ENCODE measurements at regions not wholly inside any gene's neighbourhood (a gene's known extent, or its start where the extent isn't known, plus 50 kb on each side); places are given as distances from the start of the nearest gene placed in this dataset.

DNA sequence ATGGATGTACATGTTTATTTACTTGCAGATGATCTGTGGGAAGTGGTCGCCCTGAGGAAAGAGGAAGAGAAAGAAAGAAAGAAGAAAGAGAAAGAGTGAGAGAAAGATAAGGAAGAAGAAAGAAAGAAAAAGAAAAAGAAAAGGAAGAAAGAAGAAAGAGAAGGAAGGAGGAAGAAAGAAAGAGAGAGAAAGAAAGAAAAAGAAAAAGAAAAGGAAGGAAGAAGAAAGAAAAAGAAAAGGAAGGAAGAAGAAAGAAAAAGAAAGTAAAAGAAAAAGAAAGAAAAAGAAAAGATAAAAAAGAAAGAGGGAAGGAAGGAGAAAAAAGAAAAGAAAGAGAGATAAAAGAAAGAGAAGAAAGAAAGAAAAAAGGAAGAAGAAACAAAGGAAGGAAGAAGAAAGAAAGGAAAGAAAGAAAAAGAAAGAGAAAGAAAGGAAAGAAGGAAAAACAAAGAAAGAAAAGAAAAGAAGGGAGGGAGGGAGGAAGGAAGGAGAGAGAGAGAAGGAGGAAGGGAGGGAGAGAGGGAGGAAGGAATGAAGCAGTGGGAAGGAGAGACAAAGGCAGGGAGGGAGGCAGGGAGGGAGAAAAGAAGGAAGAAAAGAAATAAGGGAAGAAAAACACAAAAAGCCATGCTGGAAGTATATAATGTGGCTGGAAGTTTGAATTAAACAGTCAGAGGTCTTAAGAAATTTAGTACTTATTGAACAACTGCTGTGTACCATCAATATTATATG, 976.6 kb downstream of the FAM181B start:
- H3K4ac ChIP-seq (replicated peaks; ENCODE audit: insufficient read length, low read depth, low read length), result no peak overlapping the region
- H3K36me3 ChIP-seq (ENCODE audit: control insufficient read depth in 2 of 4, insufficient read depth in 4 of 4, low read length in 3 of 4), result no peaks in the 10 kb centered on the region
- H3K4me1 ChIP-seq (replicated peaks in 1 of 4; ENCODE audit: control insufficient read depth in 3 of 4, insufficient read depth in 4 of 4, low read length in 3 of 4), result no peaks in the 10 kb centered on the region
- H2BK20ac ChIP-seq (ENCODE audit: low read length), result no peak overlapping the region
- ChIA-PET CTCF (ENCODE audit: partially characterized antibody) (no interaction called here), POLR2A (ENCODE audit: partially characterized antibody) (interaction anchor here (0.6 kb wide), 1 partner anchor 72 kb away, joined by 3 read pairs; no protein-coding TSS in a partner anchor)
- DNase-seq (ENCODE audit: low read depth in 1 of 2, low spot score in 2 of 2) (no peak), FAIRE-seq (no peak)
- no peaks in the 10 kb centered on the region for H3K9me3 ChIP-seq (ENCODE audit: insufficient read depth in 2 of 2, low read depth in 1 of 2, low read length in 1 of 2)
- TF ChIP-seq, protein P1, sequence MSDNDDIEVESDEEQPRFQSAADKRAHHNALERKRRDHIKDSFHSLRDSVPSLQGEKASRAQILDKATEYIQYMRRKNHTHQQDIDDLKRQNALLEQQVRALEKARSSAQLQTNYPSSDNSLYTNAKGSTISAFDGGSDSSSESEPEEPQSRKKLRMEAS (IDR thresholded peaks at IDR 0.05), result no peak
- no peak for TF ChIP-seq SAP30 (IDR thresholded peaks at IDR 0.05; ENCODE audit: insufficient read depth, insufficient replicate concordance, low read length)
- no peak for TF ChIP-seq NANOG (IDR thresholded peaks at IDR 0.05; ENCODE audit: insufficient read depth, low read depth, low read length, poor library complexity, severe bottlenecking)
- TF ChIP-seq, protein P2, sequence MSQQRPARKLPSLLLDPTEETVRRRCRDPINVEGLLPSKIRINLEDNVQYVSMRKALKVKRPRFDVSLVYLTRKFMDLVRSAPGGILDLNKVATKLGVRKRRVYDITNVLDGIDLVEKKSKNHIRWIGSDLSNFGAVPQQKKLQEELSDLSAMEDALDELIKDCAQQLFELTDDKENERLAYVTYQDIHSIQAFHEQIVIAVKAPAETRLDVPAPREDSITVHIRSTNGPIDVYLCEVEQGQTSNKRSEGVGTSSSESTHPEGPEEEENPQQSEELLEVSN (IDR thresholded peaks at IDR 0.05), result no peak
- TF ChIP-seq YY1 (IDR thresholded peaks at IDR 0.05; ENCODE audit: low read depth, low read length), result no peak
- H2BK5ac ChIP-seq (ENCODE audit: low read depth, low read length), result no peak overlapping the region
- no peak overlapping the region for H2BK15ac ChIP-seq (ENCODE audit: low read length)
- peaks cover 0 to 2% (median 0%) of the 10 kb centered on the region in 4 experiments; a peak in 1 of 7 replicates for H3K27me3 ChIP-seq (replicated peaks in 1 of 4; ENCODE audit: control insufficient read depth in 3 of 4, extremely low read depth in 1 of 4, insufficient read depth in 3 of 4, low read length in 3 of 4)
- H2BK120ac ChIP-seq (replicated peaks; ENCODE audit: low read depth, low read length), result no peak overlapping the region
- no peak overlapping the region for H2AFZ ChIP-seq (ENCODE audit: low read length)
- H3K56ac ChIP-seq (replicated peaks; ENCODE audit: insufficient read length, low read depth, low read length), result no peak overlapping the region
- no peaks in the 10 kb centered on the region for H4K20me1 ChIP-seq (replicated peaks in 1 of 2; ENCODE audit: control insufficient read depth in 1 of 2, insufficient read depth in 2 of 2, low read length in 2 of 2)
- H4K5ac ChIP-seq (ENCODE audit: insufficient read length, low read depth, low read length), result no peak overlapping the region
- no peak overlapping the region for H3K14ac ChIP-seq (ENCODE audit: insufficient read length)
- H3K4me2 ChIP-seq (ENCODE audit: insufficient read depth in 1 of 2, low read depth in 2 of 2, low read length in 2 of 2), result no peak overlapping the region
- no peak overlapping the region for H3K9ac ChIP-seq (replicated peaks in 1 of 4; ENCODE audit: extremely low read depth in 1 of 4, low read depth in 3 of 4, low read length in 3 of 4)
- H2BK12ac ChIP-seq (ENCODE audit: low read depth, low read length), result no peak overlapping the region
- no peak overlapping the region for H3K23ac ChIP-seq (ENCODE audit: insufficient read length)
- no peak overlapping the region for H2AK5ac ChIP-seq (ENCODE audit: low read depth, low read length)
- no peak overlapping the region for H3K18ac ChIP-seq (ENCODE audit: extremely low read depth, low read length)
- H3K79me2 ChIP-seq (ENCODE audit: control insufficient read depth in 1 of 2, insufficient read depth in 2 of 2, low read length in 2 of 2), result no peaks in the 10 kb centered on the region
- no peak overlapping the region for H3K27ac ChIP-seq (ENCODE audit: low read depth, low read length)
- H4K91ac ChIP-seq (replicated peaks; ENCODE audit: insufficient read length, low read length), result no peak overlapping the region
- H3K23me2 ChIP-seq (ENCODE audit: low read depth, low read length), result no peaks in the 10 kb centered on the region
- 93% methylated on average over 1 of the region's 1 CpG; no CpG with 5 or more reads in 1 of the 2 experiments for WGBS, 2 experiments (ENCODE audit: extremely low coverage in 1 of 2, insufficient coverage in 1 of 2, insufficient read length in 1 of 2, insufficient replicate concordance in 2 of 2, low coverage in 1 of 2, low lambda C conversion rate in 2 of 2, missing lambda C conversion rate in 1 of 2)
- H4K8ac ChIP-seq (ENCODE audit: extremely low read depth, insufficient read depth, low read length), result no peak overlapping the region
- H3K79me1 ChIP-seq (ENCODE audit: low read depth, low read length), result no peaks in the 10 kb centered on the region
- no peak overlapping the region for H3K4me3 ChIP-seq (ENCODE audit: extremely low read depth in 1 of 4, insufficient read depth in 2 of 4, low read depth in 3 of 4, low read length in 4 of 4)

Measured in H1 (cell line).